Mammary epithelial cell (primary cell): ENCODE measurements at regions not wholly inside any gene's neighbourhood (a gene's known extent, or its start where the extent isn't known, plus 50 kb on each side); places are given as distances from the start of the nearest gene placed in this dataset.

ENCODE experiments used
- CTCF ChIP-seq, 2 donors: IDR thresholded peaks in 1 of 2; conservative IDR thresholded peaks in 1 of 2; 2 replicates each; pipeline ENCODE4 v1.5.1; 2011 to 2012; ENCODE audit warnings: inconsistent platforms in 2 of 2, low read length in 2 of 2, mild to moderate bottlenecking in 2 of 2, control low read depth in 1 of 2, low read depth in 1 of 2; ENCODE audit not compliant: insufficient read depth in 1 of 2; ENCODE audit errors: extremely low read depth in 1 of 2
- EZH2 ChIP-seq: IDR thresholded peaks from 2 replicates; pipeline ENCODE4 v1.6.1; 2012; ENCODE audit warnings: low read length, inconsistent platforms, borderline replicate concordance

- TF ChIP-seq CTCF (conservative IDR thresholded peaks at IDR 0.05 in 1 of 2, IDR thresholded peaks at IDR 0.05 in 1 of 2; ENCODE audit: extremely low read depth in 1 of 2, insufficient read depth in 1 of 2, low read depth in 1 of 2, low read length in 2 of 2) (no peak), EZH2 (no peak)
Measured at GRCh38 chr3:170749185-170749584, 120.8 kb downstream of the RPL22L1 start.
